ENCODE measurements at regions not wholly inside any gene's neighbourhood (a gene's known extent, or its start where the extent isn't known, plus 50 kb on each side); places are given as distances from the start of the nearest gene placed in this dataset.

DNA sequence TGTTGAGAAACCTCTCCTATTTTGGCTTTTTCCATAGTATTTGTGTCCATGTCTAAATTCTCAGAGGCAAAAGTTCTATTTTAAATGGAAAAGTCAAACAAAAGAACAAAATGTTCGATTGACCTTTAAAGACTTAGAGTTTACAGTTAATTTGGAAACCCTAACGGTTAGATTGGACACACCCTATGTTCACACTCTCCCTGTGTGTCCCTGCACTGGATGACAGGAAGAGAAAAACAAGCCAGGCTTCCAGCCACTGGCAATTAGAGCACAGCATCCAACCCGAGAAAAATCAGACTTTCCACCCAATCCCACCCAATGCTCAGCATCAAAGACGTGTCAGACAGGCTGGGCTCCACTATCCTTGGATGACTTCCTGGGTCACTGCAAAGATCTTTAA is 241.3 kb downstream of the TBXT start (continued):
- TF ChIP-seq SMAD1 (CRISPR knock-in tag; IDR thresholded peaks at IDR 0.05; ENCODE audit: borderline replicate concordance, low read depth) (no peak), ZNF766 (CRISPR knock-in tag; IDR thresholded peaks at IDR 0.05; ENCODE audit: borderline replicate concordance) (no peak), MED13 (CRISPR knock-in tag; IDR thresholded peaks at IDR 0.05) (no peak), ISL2 (CRISPR knock-in tag; IDR thresholded peaks at IDR 0.05) (no peak), ZNF550 (CRISPR knock-in tag; IDR thresholded peaks at IDR 0.05; ENCODE audit: borderline replicate concordance) (no peak), IRX3 (CRISPR knock-in tag; IDR thresholded peaks at IDR 0.05; ENCODE audit: borderline replicate concordance, low read depth) (no peak)

DNA sequence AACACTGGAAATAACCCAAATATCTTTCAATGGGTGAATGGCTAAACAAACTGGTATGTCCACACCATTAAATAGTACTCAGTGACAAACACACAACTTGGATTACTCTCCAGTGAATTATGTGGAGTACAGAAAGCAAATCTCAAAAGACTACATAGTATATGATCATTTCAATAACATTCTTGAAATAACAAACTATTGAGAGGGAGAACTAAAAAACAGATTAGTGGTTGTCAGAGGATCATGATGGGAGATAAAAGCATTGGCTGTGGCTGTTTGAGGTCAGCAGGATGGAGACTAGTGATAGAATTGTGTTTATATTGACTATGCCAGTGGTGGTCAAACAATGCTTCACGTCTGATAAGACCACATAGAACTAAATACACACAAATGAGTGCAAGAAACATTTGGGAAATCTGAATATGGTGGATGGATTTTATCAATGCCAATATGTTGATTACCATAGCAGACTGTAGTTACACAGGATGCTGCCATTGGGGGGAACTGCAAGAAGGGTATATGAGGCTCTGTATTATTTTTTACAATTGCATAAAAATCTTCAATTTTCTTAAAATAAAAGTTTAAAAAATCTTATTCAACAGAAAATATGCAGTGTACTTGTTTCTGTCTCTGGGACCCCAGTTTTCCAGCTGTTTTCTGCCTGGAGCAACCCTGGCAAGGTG is 242.0 kb downstream of the TBXT start:
- no peak overlapping the region for H3K27ac ChIP-seq (ENCODE audit: extremely low read length, insufficient read depth, low read length)
- no peaks in the 10 kb centered on the region for H3K9me3 ChIP-seq (ENCODE audit: low read length)
- intact Hi-C loops (cut with micrococcal nuclease; ENCODE audit: unreplicated experiment) (no loop called here), in situ Hi-C loops (cut with HindIII; ENCODE audit: extremely low pct_ligation_motif_present, low pct_unique_long_range_greater_than_20kb) (no loop called here)
- H4K20me1 ChIP-seq (ENCODE audit: insufficient read depth, low read length) = no peaks in the 10 kb centered on the region
- CTCF ChIA-PET (ENCODE audit: low intra/inter-chr PET ratio, low total read pairs) = no interaction called here
- H3K4me3 ChIP-seq (replicated peaks in 1 of 3; ENCODE audit: insufficient read depth in 1 of 3, low read depth in 2 of 3, low read length in 3 of 3) = no peak overlapping the region
- ATAC-seq (no peak), DNase-seq (ENCODE audit: low spot score) (no peak), FAIRE-seq (no peak)
- H3K9ac ChIP-seq (ENCODE audit: insufficient read depth, low read depth, low read length) = no peak overlapping the region
- H3K79me2 ChIP-seq (ENCODE audit: insufficient read depth, low read length) = no peaks in the 10 kb centered on the region
- H3K27me3 ChIP-seq (ENCODE audit: control insufficient read depth in 1 of 2, insufficient read depth in 2 of 2, low read length in 2 of 2) = peaks cover 0 to 19% of the 10 kb centered on the region in 2 experiments; a peak in 3 of 5 replicates
- POLR2A ChIA-PET = no interaction called here
- no peak overlapping the region for H2AFZ ChIP-seq (ENCODE audit: low read length)
- H3K4me1 ChIP-seq (ENCODE audit: insufficient read depth, low read length) = no peaks in the 10 kb centered on the region
- no TSS peak for BruUV-seq (replicated peaks)
- 3% methylated on average over 1 of the region's 1 CpG for WGBS (ENCODE audit: low lambda C conversion rate)
- no peaks in the 10 kb centered on the region for H3K36me3 ChIP-seq (replicated peaks in 1 of 2; ENCODE audit: control insufficient read depth in 1 of 2, insufficient read depth in 2 of 2, low read length in 2 of 2)
- H3K4me2 ChIP-seq (ENCODE audit: low read depth, low read length) = no peak overlapping the region
- TF ChIP-seq, protein P1, sequence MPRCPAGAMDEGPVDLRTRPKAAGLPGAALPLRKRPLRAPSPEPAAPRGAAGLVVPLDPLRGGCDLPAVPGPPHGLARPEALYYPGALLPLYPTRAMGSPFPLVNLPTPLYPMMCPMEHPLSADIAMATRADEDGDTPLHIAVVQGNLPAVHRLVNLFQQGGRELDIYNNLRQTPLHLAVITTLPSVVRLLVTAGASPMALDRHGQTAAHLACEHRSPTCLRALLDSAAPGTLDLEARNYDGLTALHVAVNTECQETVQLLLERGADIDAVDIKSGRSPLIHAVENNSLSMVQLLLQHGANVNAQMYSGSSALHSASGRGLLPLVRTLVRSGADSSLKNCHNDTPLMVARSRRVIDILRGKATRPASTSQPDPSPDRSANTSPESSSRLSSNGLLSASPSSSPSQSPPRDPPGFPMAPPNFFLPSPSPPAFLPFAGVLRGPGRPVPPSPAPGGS (CRISPR knock-in tag; IDR thresholded peaks at IDR 0.05) = no peak
- TF ChIP-seq ARNT2 (CRISPR knock-in tag; IDR thresholded peaks at IDR 0.05; ENCODE audit: low read depth) (no peak), ZNF30 (CRISPR knock-in tag; IDR thresholded peaks at IDR 0.05) (no peak), NR3C1 (CRISPR knock-in tag; IDR thresholded peaks at IDR 0.05) (no peak), ERF (CRISPR knock-in tag; IDR thresholded peaks at IDR 0.05) (no peak), POLR2G (IDR thresholded peaks at IDR 0.05; ENCODE audit: low read depth, low read length) (no peak), NR2C2 (CRISPR knock-in tag; IDR thresholded peaks at IDR 0.05; ENCODE audit: borderline replicate concordance) (no peak)
- TF ChIP-seq, protein P2, sequence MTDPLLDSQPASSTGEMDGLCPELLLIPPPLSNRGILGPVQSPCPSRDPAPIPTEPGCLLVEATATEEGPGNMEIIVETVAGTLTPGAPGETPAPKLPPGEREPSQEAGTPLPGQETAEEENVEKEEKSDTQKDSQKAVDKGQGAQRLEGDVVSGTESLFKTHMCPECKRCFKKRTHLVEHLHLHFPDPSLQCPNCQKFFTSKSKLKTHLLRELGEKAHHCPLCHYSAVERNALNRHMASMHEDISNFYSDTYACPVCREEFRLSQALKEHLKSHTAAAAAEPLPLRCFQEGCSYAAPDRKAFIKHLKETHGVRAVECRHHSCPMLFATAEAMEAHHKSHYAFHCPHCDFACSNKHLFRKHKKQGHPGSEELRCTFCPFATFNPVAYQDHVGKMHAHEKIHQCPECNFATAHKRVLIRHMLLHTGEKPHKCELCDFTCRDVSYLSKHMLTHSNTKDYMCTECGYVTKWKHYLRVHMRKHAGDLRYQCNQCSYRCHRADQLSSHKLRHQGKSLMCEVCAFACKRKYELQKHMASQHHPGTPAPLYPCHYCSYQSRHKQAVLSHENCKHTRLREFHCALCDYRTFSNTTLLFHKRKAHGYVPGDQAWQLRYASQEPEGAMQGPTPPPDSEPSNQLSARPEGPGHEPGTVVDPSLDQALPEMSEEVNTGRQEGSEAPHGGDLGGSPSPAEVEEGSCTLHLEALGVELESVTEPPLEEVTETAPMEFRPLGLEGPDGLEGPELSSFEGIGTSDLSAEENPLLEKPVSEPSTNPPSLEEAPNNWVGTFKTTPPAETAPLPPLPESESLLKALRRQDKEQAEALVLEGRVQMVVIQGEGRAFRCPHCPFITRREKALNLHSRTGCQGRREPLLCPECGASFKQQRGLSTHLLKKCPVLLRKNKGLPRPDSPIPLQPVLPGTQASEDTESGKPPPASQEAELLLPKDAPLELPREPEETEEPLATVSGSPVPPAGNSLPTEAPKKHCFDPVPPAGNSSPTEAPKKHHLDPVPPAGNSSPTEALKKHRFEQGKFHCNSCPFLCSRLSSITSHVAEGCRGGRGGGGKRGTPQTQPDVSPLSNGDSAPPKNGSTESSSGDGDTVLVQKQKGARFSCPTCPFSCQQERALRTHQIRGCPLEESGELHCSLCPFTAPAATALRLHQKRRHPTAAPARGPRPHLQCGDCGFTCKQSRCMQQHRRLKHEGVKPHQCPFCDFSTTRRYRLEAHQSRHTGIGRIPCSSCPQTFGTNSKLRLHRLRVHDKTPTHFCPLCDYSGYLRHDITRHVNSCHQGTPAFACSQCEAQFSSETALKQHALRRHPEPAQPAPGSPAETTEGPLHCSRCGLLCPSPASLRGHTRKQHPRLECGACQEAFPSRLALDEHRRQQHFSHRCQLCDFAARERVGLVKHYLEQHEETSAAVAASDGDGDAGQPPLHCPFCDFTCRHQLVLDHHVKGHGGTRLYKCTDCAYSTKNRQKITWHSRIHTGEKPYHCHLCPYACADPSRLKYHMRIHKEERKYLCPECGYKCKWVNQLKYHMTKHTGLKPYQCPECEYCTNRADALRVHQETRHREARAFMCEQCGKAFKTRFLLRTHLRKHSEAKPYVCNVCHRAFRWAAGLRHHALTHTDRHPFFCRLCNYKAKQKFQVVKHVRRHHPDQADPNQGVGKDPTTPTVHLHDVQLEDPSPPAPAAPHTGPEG (CRISPR knock-in tag; IDR thresholded peaks at IDR 0.05) = no peak
- TF ChIP-seq, protein P3, sequence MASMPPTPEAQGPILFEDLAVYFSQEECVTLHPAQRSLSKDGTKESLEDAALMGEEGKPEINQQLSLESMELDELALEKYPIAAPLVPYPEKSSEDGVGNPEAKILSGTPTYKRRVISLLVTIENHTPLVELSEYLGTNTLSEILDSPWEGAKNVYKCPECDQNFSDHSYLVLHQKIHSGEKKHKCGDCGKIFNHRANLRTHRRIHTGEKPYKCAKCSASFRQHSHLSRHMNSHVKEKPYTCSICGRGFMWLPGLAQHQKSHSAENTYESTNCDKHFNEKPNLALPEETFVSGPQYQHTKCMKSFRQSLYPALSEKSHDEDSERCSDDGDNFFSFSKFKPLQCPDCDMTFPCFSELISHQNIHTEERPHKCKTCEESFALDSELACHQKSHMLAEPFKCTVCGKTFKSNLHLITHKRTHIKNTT (CRISPR knock-in tag; IDR thresholded peaks at IDR 0.05) = no peak
